NCI-H226 (cell line): ENCODE measurements at regions not wholly inside any gene's neighbourhood (a gene's known extent, or its start where the extent isn't known, plus 50 kb on each side); places are given as distances from the start of the nearest gene placed in this dataset.
"Not testable (repeated sequence)": the region's sequence is repeated elsewhere in the genome, so short reads cannot be mapped to it uniquely, and the experiment has no call there.

Source experiments
- DNase-seq: peaks from one replicate; pipeline ENCODE4 v3.0.0-alpha.2; 2015

DNA sequence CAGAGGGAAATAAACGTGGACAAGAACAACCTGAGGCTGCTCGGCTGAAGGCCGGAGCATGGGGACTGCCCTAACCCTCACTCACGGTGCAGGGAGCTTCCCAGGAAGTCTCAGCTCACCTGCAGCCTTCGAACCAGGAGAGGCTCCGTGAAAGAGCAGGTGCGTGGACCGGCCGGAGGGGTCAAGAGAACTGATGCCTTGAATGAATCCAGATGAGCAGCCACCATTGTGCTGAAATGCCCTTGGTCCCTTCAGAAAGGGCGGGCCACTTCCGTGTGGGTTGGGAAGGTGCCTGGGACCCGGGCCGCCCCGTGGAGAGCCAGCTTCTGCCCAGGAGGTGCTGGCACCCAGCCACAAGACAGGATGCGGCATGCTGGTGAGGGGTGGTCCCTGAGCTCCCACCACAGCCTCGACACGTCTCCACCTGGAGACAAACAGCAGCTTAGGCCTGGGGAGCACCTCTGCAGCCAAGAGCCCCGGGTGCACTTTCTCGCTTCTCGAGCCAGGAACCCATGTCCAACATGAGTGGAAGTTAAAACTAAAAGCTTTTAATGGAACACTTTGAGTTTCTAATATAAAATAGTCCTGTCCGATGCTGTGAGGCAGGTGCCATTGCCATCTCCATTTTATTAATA lies 83.5 kb downstream of the TTLL2 start:
- no peak for DNase-seq

DNA sequence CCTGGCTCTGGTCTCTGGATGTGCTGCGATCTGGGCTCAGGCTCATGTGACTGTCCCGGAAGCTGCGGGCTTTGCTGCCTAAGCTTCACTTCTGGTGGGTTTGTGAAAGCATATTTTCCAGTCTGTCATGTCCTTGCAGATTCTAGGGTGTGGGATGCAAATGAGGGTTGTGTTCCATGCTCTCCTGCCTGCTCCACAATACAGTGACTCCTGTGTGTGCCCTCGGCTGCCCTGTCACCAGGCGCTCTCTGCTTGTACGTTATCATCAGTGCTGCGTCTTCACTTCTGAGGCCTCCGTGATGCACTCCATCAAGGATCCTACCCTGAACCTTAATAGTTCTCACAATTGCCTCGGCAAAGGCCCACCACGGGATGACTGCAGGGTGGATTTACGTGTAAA lies 84.2 kb downstream of the TTLL2 start:
- DNase-seq: no peak

DNA sequence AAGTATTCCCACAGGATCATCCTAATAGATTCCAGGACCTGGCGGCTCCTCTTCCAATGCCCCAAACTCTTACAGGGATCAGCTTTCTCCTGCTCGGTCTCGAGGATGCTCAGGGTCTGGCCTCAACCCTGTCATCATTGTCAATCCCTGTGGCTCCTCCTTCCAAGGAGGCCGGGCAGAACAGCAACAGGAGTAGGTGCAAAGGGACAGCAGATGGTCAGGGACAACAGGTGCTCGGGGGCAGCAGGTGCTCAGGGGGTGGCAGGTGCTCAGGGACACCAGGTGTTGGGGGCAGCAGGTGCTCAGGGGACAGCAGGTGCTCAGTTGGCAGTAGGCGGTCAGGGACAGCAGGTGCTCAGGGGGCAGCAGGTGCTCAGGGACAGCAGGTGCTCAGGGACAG lies 84.8 kb downstream of the TTLL2 start:
- DNase-seq: no peak

DNA sequence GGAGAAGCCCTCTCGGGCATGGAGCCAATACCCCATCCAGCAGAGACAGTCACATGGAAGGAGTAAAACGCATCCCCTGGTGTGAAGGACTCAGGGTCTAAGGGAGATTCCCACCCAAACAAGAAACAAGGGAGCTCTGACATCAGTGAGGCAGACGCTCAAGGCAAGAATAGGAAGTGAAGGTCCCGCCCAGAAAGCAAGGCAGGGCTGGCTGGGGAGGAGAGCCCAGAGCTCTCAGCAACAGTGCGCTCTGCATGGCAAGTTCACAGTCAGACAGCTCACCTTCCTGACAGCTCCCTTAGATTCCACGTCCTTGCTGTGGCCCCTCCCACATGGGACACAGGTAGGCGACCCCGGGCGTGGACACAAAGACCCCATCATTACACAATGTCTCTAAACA lies 85.6 kb downstream of the TTLL2 start:
- DNase-seq: no peak

GRCh38 chr6:167412506-167412905 lies 87.6 kb downstream of the TTLL2 start:
- DNase-seq: no peak

GRCh38 chr6:167415441-167415961 lies 90.6 kb downstream of the TTLL2 start:
- DNase-seq: no peak

DNA sequence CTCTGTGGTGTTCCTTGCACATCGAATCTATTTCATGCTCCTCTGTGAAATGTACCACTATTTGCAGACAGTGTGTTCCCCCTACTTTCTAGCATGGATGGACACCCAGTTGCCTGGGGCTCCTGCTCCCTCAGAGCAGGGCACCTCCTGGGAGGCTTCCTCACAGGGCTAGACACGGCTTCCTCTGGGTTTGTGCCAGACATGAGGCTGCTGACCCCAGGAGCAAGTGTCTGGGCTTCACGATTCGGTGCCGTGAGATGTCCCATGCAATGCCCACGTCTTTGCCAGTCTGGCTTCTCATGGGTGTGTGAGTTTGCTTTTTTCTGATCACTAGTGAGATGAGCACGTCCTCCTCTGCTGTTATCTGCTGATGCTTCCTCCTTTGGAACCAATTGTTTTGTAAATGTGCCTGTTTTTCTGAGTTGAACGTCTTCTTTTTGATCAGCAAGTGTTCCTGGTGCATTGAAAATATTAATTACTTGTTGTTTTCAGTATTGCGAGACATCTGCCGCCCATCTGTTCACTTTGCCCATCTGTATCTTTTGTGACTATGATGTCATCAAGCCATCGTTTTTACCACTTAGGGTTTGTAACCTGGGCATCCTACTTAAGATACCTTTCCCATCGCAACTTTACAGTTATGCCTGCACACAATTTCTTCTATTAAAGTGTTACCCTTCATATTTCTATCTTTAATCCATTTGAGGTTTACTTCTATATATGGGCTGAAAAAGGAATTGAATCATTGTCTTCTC lies 92.0 kb downstream of the TTLL2 start:
- DNase-seq: no peak

DNA sequence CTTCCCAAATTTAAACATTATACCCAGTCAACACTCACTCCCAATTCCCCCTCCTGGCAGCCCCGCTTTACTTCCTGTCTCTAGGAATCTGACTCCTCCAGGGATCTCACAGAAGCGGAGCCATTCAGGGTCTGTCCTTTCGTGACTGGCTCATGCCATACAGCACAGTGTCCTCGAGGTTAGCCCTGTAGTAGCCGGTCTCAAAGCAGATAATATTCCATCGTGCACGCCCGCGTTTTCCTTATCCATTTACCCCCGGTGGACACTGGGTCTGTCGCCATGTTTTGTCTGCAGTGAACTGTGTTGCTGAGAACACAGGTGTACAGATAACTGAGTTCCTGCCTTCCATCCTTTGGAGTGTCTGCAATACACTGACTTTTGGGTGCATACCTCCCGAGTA lies 95.3 kb downstream of the TTLL2 start:
- no peak for DNase-seq

GRCh38 chr6:167420858-167421766 lies 96.2 kb downstream of the TTLL2 start:
- DNase-seq: no peak

DNA sequence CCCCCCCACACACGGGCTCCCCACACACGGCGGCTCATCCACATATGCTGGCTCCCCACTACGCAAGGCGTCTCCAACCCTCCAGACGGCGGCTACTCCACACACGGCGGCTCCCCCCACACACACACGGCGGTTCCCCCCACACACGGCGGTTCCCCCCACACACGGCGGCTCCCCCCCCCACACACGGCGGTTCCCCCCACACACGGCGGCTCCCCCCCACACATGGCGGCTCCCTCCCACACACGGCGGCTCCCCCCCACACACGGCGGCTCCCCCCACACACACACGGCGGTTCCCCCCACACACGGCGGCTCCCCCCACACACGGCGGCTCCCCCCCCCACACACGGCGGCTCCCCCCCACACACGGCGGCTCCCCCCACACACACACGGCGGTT lies 97.1 kb downstream of the TTLL2 start:
- not testable (repeated sequence) for DNase-seq

GRCh38 chr6:167422934-167423333 lies 98.0 kb downstream of the TTLL2 start:
- DNase-seq: no peak

GRCh38 chr6:167424060-167424673 lies 99.3 kb downstream of the TTLL2 start:
- DNase-seq: no peak

DNA sequence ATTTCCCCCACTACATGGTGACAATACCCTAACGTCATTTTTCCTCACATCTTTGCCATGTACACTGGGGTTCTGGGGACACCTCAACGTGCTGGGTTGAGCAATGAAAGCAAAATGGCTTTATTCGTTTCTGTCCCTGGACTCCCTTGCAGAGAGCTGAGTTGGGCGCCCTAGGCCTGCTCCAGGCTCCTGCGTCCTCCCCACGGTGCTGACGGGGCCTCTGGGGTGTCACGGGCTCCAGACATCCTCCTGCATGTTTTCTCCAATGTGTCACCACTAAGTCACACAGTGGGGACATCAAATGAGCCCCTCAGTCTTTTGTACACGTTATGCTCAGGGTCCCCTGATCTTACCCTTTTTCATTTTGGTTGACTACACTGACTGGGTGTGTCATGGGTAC lies 99.8 kb downstream of the TTLL2 start:
- no peak for DNase-seq

DNA sequence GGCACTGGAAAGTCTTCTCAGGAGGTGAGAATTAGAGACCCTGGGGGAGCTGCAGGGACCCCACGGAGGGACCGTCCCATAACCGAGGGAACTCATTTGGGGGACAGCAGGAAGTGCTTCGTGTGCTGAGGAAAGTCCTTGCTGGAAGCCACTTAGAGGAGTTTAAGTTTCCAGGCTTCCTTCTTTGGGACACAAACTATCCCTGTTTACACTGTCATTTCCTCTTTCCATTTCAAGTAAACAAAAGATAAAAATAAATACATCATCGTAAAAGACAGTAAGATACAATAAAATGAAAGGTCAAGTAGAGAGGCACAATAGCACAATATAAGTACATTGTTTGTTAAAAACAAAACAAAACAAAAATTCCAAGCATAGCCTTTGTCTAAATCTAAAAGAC lies 101.2 kb downstream of the TTLL2 start:
- DNase-seq: no peak

- DNase-seq: no peak
Observed at GRCh38 chr6:167426651-167427050, 101.8 kb downstream of the TTLL2 start.

GRCh38 chr6:167428664-167429333 lies 103.9 kb downstream of the TTLL2 start:
- no peak for DNase-seq

DNA sequence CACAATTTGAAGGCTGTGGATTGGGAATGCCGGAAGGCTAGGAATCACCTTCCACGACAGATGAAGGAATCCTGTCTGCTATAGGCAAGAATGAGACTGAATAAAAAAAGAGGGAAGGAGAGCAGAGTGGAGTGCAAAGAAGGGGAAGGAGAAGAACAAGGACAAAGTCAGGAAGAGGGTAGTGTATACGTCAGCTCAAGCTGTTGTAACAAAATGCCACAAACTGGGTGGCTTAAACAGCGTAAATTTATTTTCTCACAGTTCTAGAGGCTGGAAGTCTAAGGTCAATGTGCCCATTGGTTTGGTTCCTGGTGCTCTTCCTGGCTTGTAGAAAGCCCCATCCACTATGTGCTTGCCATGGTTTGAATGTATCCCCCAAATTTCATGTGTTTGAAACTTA lies 104.5 kb downstream of the TTLL2 start:
- no peak for DNase-seq

- DNase-seq: no peak
Observed at GRCh38 chr6:167435209-167435728, 110.4 kb downstream of the TTLL2 start.

- no peak for DNase-seq
Observed at GRCh38 chr6:167437888-167438484, 113.1 kb downstream of the TTLL2 start.

DNA sequence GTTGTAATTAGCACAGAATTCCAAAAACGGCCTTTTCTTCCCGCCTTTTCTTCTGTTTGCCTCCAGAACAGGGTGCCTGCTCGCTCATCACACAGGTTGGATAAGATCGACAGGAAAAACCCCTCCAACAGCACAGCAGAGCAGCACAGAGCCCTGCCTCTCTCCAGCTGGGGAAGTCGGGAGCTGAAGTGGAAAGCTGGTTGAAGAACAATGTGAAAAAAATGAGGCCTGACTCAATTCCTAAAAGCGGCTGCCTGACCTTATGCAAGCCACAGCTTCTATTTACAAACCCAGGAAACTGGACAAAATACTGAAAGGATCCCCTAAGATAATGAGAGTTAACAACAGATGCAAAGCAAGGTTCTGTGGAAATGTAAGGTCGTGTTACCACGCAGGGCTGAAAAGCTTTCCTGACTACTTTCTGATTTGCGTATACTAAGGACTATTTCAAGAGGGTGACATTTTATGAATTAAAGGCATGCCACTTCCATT lies 116.9 kb downstream of the TTLL2 start:
- no peak for DNase-seq

GRCh38 chr6:167442245-167442644 lies 117.4 kb downstream of the TTLL2 start:
- no peak for DNase-seq
